Fibroblast of pulmonary artery (primary cell): ENCODE measurements at regions not wholly inside any gene's neighbourhood (a gene's known extent, or its start where the extent isn't known, plus 50 kb on each side); places are given as distances from the start of the nearest gene placed in this dataset.
A peak's percentile ranks its signal among the peaks of the same experiment; 100 is the strongest.

Source experiments
- DNase-seq: peaks from one replicate; pipeline ENCODE4 v3.0.0-alpha.2; 2010; ENCODE audit warnings: low read depth
- H3K4me3 ChIP-seq: replicated peaks from 2 replicates; pipeline ENCODE4 v1.5.1; 2011; ENCODE audit warnings: low read depth, mild to moderate bottlenecking, control low read depth, low read length, moderate library complexity
- TF ChIP-seq, protein P1 (sequence below): IDR thresholded peaks from 2 replicates; pipeline ENCODE4 v1.5.1; 2011; ENCODE audit warnings: mild to moderate bottlenecking, control low read depth, low read length, inconsistent platforms; ENCODE audit errors: missing control alignments

GRCh38 chr15:68482246-68482645 lies 50.3 kb upstream of the ITGA11 start:
- no peak for DNase-seq
- TF ChIP-seq, protein P1, sequence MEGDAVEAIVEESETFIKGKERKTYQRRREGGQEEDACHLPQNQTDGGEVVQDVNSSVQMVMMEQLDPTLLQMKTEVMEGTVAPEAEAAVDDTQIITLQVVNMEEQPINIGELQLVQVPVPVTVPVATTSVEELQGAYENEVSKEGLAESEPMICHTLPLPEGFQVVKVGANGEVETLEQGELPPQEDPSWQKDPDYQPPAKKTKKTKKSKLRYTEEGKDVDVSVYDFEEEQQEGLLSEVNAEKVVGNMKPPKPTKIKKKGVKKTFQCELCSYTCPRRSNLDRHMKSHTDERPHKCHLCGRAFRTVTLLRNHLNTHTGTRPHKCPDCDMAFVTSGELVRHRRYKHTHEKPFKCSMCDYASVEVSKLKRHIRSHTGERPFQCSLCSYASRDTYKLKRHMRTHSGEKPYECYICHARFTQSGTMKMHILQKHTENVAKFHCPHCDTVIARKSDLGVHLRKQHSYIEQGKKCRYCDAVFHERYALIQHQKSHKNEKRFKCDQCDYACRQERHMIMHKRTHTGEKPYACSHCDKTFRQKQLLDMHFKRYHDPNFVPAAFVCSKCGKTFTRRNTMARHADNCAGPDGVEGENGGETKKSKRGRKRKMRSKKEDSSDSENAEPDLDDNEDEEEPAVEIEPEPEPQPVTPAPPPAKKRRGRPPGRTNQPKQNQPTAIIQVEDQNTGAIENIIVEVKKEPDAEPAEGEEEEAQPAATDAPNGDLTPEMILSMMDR: no peak
- H3K4me3 ChIP-seq: no peak overlapping the region

- DNase-seq: no peak
- TF ChIP-seq, protein P1: no peak
- H3K4me3 ChIP-seq: no peak overlapping the region
Observed at GRCh38 chr15:68483165-68483564, 51.2 kb upstream of the ITGA11 start.

- TF ChIP-seq, protein P1: no peak
- DNase-seq: no peak
- H3K4me3 ChIP-seq: no peak overlapping the region
Observed at GRCh38 chr15:68484220-68484619, 52.3 kb upstream of the ITGA11 start.

- DNase-seq: peak; percentile 53
- TF ChIP-seq, protein P1: no peak
- no peak overlapping the region for H3K4me3 ChIP-seq
Observed at GRCh38 chr15:68484696-68485400, 52.9 kb upstream of the ITGA11 start.

DNA sequence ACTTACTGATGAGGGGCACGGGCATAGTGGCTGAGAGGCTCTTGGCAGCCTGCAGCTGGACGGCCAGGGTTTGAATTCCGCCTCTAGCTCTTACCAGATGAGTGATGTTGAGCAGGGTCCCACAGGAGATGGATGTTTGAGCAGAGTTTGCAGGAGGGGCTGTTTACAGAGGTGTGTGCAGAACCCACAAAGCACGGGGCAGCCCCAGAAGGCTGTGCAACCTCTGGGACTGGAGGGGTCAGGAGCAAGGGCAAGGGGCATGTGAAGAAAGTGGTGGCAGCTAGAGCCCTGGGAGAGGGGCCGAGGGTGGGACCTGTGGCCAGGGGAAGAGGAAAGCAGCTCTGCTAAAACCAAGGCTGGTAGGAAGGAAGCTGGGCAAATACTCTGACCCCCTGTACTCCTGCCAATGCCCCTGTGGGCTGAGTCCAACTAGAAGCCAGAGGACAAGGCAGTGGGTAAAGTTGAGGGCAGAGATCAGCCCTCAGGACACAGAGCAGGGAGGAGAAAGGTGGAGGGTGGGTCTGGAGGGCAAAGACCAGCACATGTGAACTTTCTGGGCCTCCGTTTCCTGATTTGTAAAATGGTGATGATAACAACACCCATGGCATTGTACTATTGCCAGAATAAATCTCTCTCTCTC lies 53.9 kb upstream of the ITGA11 start:
- TF ChIP-seq, protein P1: no peak
- no peak for DNase-seq
- no peak overlapping the region for H3K4me3 ChIP-seq

GRCh38 chr15:68487087-68487843 lies 55.3 kb upstream of the ITGA11 start:
- no peak for DNase-seq
- TF ChIP-seq, protein P1: no peak
- H3K4me3 ChIP-seq: no peak overlapping the region
